HCT116 (cell line): ENCODE measurements at regions not wholly inside any gene's neighbourhood (a gene's known extent, or its start where the extent isn't known, plus 50 kb on each side); places are given as distances from the start of the nearest gene placed in this dataset.

ENCODE experiments used
- ATAC-seq: fragments of 200-7000 bp; cut with Tn5 transposase; 2 replicates; pipeline ENCODE4 v1.9.1; 2020; ENCODE audit warnings: mild to moderate bottlenecking, moderate library complexity
- BruUV-seq: library from RNA; stranded (reverse); fragments of 400-500 nt; replicated peaks from 2 replicates; lab custom pipeline; 2021; lab: Mats Ljungman, UMichigan
- CTCF ChIA-PET: fragments of 300-600 bp; sonication (Branson Sonifier 250); formaldehyde crosslinking; loops from one replicate; lab custom pipeline; 2021; ENCODE audit warnings: antibody characterized with exemption; lab: Charles Lee
- POLR2A ChIA-PET: fragments of 300-600, 350-600 bp; sonication (Branson Sonifier 250); formaldehyde crosslinking; loops from one replicate; lab custom pipeline; 2021; ENCODE audit warnings: antibody characterized with exemption; lab: Charles Lee
- RAD21 ChIA-PET, 2 experiments: fragments of 300-600 bp; sonication (Branson Sonifier 250); formaldehyde crosslinking; loops; one replicate each; lab custom pipeline; 2023; ENCODE audit warnings: low total read pairs in 2 of 2; ENCODE audit not compliant: uncharacterized antibody in 2 of 2, unreplicated experiment in 2 of 2, low non-redundant PET in 1 of 2; lab: Charles Lee
- DNase-seq: peaks from one replicate; pipeline ENCODE4 v3.0.0-alpha.2; 2010; ENCODE audit warnings: low read depth, low spot score
- H2AFZ ChIP-seq: fragments of 200-600 bp; shearing (Covaris generic), sonication (generic); 2 replicates; pipeline ENCODE4 v1.6.1; 2017; ENCODE audit warnings: low read depth, mixed run types, mixed read lengths, antibody characterized with exemption, low read length; ENCODE audit not compliant: poor library complexity, severe bottlenecking
- H3K27ac ChIP-seq: 2 replicates; pipeline ENCODE4 v1.5.1; 2012; ENCODE audit warnings: low read depth, low read length
- H3K27me3 ChIP-seq: fragments of 200-600 bp; sonication (generic); 2 replicates; pipeline ENCODE4 v1.6.1; 2016; ENCODE audit warnings: mixed run types, low read length, mixed read lengths; ENCODE audit not compliant: insufficient read depth
- H3K36me3 ChIP-seq, 2 experiments: fragments of 200-500 bp in 1 of 2; fragments of 200-600 bp in 1 of 2; sonication (Bioruptor generic) in 1 of 2; sonication (generic) in 1 of 2; 2 replicates each; pipeline versions ENCODE4 v1.5.1 to v1.6.1; 2014 to 2016; ENCODE audit warnings: low read length in 2 of 2, inconsistent platforms in 1 of 2, mixed read lengths in 1 of 2, mixed run types in 1 of 2; ENCODE audit not compliant: insufficient read depth in 2 of 2, control insufficient read depth in 1 of 2
- H3K4me1 ChIP-seq, 2 experiments: fragments of 200-600 bp in 1 of 2; sonication (generic) in 1 of 2; 2 replicates each; pipeline versions ENCODE4 v1.5.1 to v1.6.1; 2012 to 2017; ENCODE audit warnings: low read length in 2 of 2, inconsistent platforms in 1 of 2, mild to moderate bottlenecking in 1 of 2, mixed read lengths in 1 of 2, mixed run types in 1 of 2, moderate library complexity in 1 of 2; ENCODE audit not compliant: insufficient read depth in 2 of 2, control insufficient read depth in 1 of 2
- H3K4me2 ChIP-seq: fragments of 200-600 bp; sonication (generic); 2 replicates; pipeline ENCODE4 v1.6.1; 2017; ENCODE audit warnings: mixed run types, low read length, mixed read lengths
- H3K4me3 ChIP-seq, 2 experiments: fragments of 200-600 bp in 1 of 2; sonication (generic) in 1 of 2; replicated peaks in 1 of 2; 2 replicates each; pipeline ENCODE4 v1.5.1; 2011 to 2016; ENCODE audit warnings: low read length in 2 of 2, control low read depth in 1 of 2, low read depth in 1 of 2, mild to moderate bottlenecking in 1 of 2, mixed read lengths in 1 of 2, mixed run types in 1 of 2
- H3K79me2 ChIP-seq: fragments of 200-600 bp; sonication (generic); 2 replicates; pipeline ENCODE4 v1.6.1; 2017; ENCODE audit warnings: mild to moderate bottlenecking, mixed run types, low read length, moderate library complexity, mixed read lengths; ENCODE audit not compliant: insufficient read depth
- H3K9ac ChIP-seq: fragments of 200-600 bp; sonication (generic); 2 replicates; pipeline ENCODE4 v1.6.1; 2016; ENCODE audit warnings: low read length, mixed read lengths
- H3K9me2 ChIP-seq: fragments of 200-600 bp; sonication (generic), shearing (Covaris generic); 2 replicates; pipeline ENCODE4 v1.6.1; 2017; ENCODE audit warnings: mixed run types, mild to moderate bottlenecking, moderate library complexity; ENCODE audit not compliant: insufficient read depth
- H3K9me3 ChIP-seq, 2 experiments: fragments of 200-500 bp in 1 of 2; fragments of 200-600 bp in 1 of 2; sonication (Bioruptor generic) in 1 of 2; sonication (generic) in 1 of 2; 2 replicates each; pipeline ENCODE4 v1.6.1; 2014 to 2017; ENCODE audit warnings: low read length in 2 of 2, mixed read lengths in 2 of 2, inconsistent platforms in 1 of 2, low read depth in 1 of 2, mild to moderate bottlenecking in 1 of 2, mixed run types in 1 of 2, moderate library complexity in 1 of 2; ENCODE audit not compliant: control insufficient read depth in 1 of 2, insufficient read depth in 1 of 2
- H4K20me1 ChIP-seq: fragments of 200-600 bp; sonication (generic), shearing (Covaris generic); 2 replicates; pipeline ENCODE4 v1.6.1; 2017; ENCODE audit warnings: mixed run types, mild to moderate bottlenecking, moderate library complexity; ENCODE audit not compliant: insufficient read depth
- CEBPB ChIP-seq: IDR thresholded peaks from 2 replicates; pipeline ENCODE4 v1.6.1; 2012; ENCODE audit warnings: low read depth
- CTCF ChIP-seq, 3 experiments: fragments of 200-600 bp in 1 of 3; sonication (generic) in 1 of 3; IDR thresholded peaks in 2 of 3; conservative IDR thresholded peaks in 1 of 3; 2 replicates each; pipeline ENCODE4 v1.5.1; 2012 to 2017; ENCODE audit warnings: low read depth in 2 of 3, low read length in 2 of 3, antibody characterized with exemption in 1 of 3, borderline replicate concordance in 1 of 3, control low read depth in 1 of 3, mild to moderate bottlenecking in 1 of 3, mixed read lengths in 1 of 3, mixed run types in 1 of 3, moderate library complexity in 1 of 3; ENCODE audit not compliant: insufficient read depth in 1 of 3
- EGR1 ChIP-seq: IDR thresholded peaks from 2 replicates; pipeline ENCODE4 v1.6.1; 2012; ENCODE audit warnings: low read depth
- ELF1 ChIP-seq: IDR thresholded peaks from 2 replicates; pipeline ENCODE4 v1.6.1; 2012; ENCODE audit warnings: low read depth, borderline replicate concordance
- EZH2phosphoT487 ChIP-seq: fragments of 200-600 bp; IDR thresholded peaks from 2 replicates; pipeline ENCODE4 v1.6.1; 2018; ENCODE audit warnings: antibody characterized with exemption, borderline replicate concordance
- FOSL1 ChIP-seq: IDR thresholded peaks from 2 replicates; pipeline ENCODE4 v1.6.1; 2012; ENCODE audit warnings: low read depth
- JUND ChIP-seq: IDR thresholded peaks from 2 replicates; pipeline ENCODE4 v1.6.1; 2012
- POLR2A ChIP-seq: IDR thresholded peaks from 2 replicates; pipeline ENCODE4 v1.7.0; 2011; ENCODE audit warnings: borderline replicate concordance; ENCODE audit not compliant: insufficient read depth, insufficient read length; ENCODE audit errors: extremely low read depth
- REST ChIP-seq: IDR thresholded peaks from 2 replicates; pipeline ENCODE4 v1.6.1; 2012; ENCODE audit warnings: low read depth
- SIN3A ChIP-seq: IDR thresholded peaks from 2 replicates; pipeline ENCODE4 v1.6.1; 2012; ENCODE audit warnings: low read depth
- YY1 ChIP-seq: IDR thresholded peaks from 2 replicates; pipeline ENCODE4 v1.6.1; 2011; ENCODE audit warnings: low read length, low read depth, moderate library complexity, mild to moderate bottlenecking; ENCODE audit not compliant: insufficient replicate concordance; ENCODE audit errors: extremely low read depth
- ZBTB33 ChIP-seq: IDR thresholded peaks from 2 replicates; pipeline ENCODE4 v1.6.1; 2011; ENCODE audit warnings: mild to moderate bottlenecking, low read length, moderate library complexity; ENCODE audit not compliant: insufficient replicate concordance; ENCODE audit errors: extremely low read depth
- ZFX ChIP-seq: fragments of 450-650 bp; IDR thresholded peaks from 2 replicates; pipeline ENCODE4 v1.6.1; 2017
- intact Hi-C: fragments of 100-400 bp; cut with micrococcal nuclease; formaldehyde crosslinking; loops from 2 replicates; pipeline ENCODE4 v1.10.0; 2022
- TF ChIP-seq, protein P1 (sequence below): IDR thresholded peaks from 2 replicates; pipeline ENCODE4 v1.6.1; 2012

DNA sequence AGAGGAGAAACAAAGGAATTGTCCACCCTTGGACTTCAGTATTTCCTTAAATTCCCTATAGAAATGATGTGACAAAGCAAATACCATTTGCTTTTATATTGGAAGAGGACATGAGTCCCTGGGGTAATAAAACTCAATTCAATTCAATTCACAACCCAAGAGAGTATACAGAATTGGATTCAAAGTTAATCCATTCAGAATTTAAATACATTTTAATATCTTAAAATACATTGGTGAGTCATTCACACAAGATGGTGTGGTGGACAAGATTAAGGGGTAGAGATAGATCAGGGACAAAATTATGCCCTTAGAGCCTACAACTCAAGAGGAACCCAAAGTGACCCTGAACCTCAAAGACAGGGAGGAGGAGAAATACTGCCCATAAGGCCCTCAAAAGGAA, 495.0 kb upstream of the TMPO start (continued):
- no peak for TF ChIP-seq CTCF (IDR thresholded peaks at IDR 0.05 in 2 of 3, conservative IDR thresholded peaks at IDR 0.05 in 1 of 3; ENCODE audit: borderline replicate concordance in 1 of 3, insufficient read depth in 1 of 3, low read depth in 2 of 3, low read length in 2 of 3)

GRCh38 chr12:98022961-98023360, 492.4 kb upstream of the TMPO start:
- no peaks in the 10 kb centered on the region for H4K20me1 ChIP-seq
- no peak overlapping the region for H3K27ac ChIP-seq
- ATAC-seq (no peak), DNase-seq (no peak)
- no peaks in the 10 kb centered on the region for H3K4me1 ChIP-seq
- H3K9me3 ChIP-seq = no peaks in the 10 kb centered on the region
- no peak overlapping the region for H3K4me3 ChIP-seq
- no TSS peak for BruUV-seq
- ChIA-PET POLR2A (no interaction called here), CTCF (no interaction called here), RAD21 (no interaction called here)
- no peaks in the 10 kb centered on the region for H3K9me2 ChIP-seq
- H3K36me3 ChIP-seq = no peaks in the 10 kb centered on the region
- no peak overlapping the region for H2AFZ ChIP-seq
- no peaks in the 10 kb centered on the region for H3K27me3 ChIP-seq
- no peak overlapping the region for H3K4me2 ChIP-seq
- TF ChIP-seq EZH2phosphoT487 (no peak), EGR1 (no peak), SIN3A (no peak), YY1 (no peak), REST (no peak), ELF1 (no peak), ZBTB33 (no peak), JUND (no peak), POLR2A (no peak), FOSL1 (no peak), CEBPB (no peak), ZFX (no peak)
- TF ChIP-seq, protein P1, sequence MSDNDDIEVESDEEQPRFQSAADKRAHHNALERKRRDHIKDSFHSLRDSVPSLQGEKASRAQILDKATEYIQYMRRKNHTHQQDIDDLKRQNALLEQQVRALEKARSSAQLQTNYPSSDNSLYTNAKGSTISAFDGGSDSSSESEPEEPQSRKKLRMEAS = no peak
- H3K9ac ChIP-seq = no peak overlapping the region
- intact Hi-C loops = no loop called here
- no peaks in the 10 kb centered on the region for H3K79me2 ChIP-seq
